GM18520 (cell line): ENCODE measurements at regions not wholly inside any gene's neighbourhood (a gene's known extent, or its start where the extent isn't known, plus 50 kb on each side); places are given as distances from the start of the nearest gene placed in this dataset.
"Not testable (repeated sequence)": the region's sequence is repeated elsewhere in the genome, so short reads cannot be mapped to it uniquely, and the experiment has no call there.

ENCODE experiments used
- ATAC-seq: cut with Tn5 transposase; IDR thresholded peaks from one replicate; pipeline ENCODE4 v1.9.1; 2021; ENCODE audit not compliant: unreplicated experiment

GRCh38 chr13:53351021-53351420, 322.4 kb downstream of the OLFM4 start:
- ATAC-seq: no peak

GRCh38 chr13:53357582-53357981, 329.0 kb downstream of the OLFM4 start:
- no peak for ATAC-seq

GRCh38 chr13:53368948-53369347, 340.3 kb downstream of the OLFM4 start:
- ATAC-seq: no peak

GRCh38 chr13:53379485-53379884, 350.9 kb downstream of the OLFM4 start:
- ATAC-seq: no peak

GRCh38 chr13:53382008-53382407, 353.4 kb downstream of the OLFM4 start:
- no peak for ATAC-seq

- ATAC-seq: no peak
These were observed 369.4 kb downstream of the OLFM4 start for GRCh38 chr13:53398051-53398450.

- no peak for ATAC-seq
These were observed 377.0 kb downstream of the OLFM4 start for GRCh38 chr13:53405616-53406015.

- ATAC-seq: no peak
These were observed 379.7 kb downstream of the OLFM4 start for GRCh38 chr13:53408306-53408705.

GRCh38 chr13:53408847-53409568, 380.4 kb downstream of the OLFM4 start:
- no peak for ATAC-seq

- ATAC-seq: no peak
These were observed 382.9 kb downstream of the OLFM4 start for GRCh38 chr13:53411463-53411862.

GRCh38 chr13:53415135-53415534, 386.5 kb downstream of the OLFM4 start:
- ATAC-seq: no peak

- no peak for ATAC-seq
These were observed 389.0 kb downstream of the OLFM4 start for GRCh38 chr13:53417601-53418000.

GRCh38 chr13:53422415-53422814, 393.8 kb downstream of the OLFM4 start:
- ATAC-seq: no peak

- ATAC-seq: no peak
These were observed 407.8 kb downstream of the OLFM4 start for GRCh38 chr13:53436396-53436795.

- ATAC-seq: no peak
These were observed 411.0 kb downstream of the OLFM4 start for GRCh38 chr13:53439439-53440225.

- ATAC-seq: no peak
These were observed 414.4 kb downstream of the OLFM4 start for GRCh38 chr13:53442979-53443378.

GRCh38 chr13:53445686-53446085, 417.1 kb downstream of the OLFM4 start:
- no peak for ATAC-seq

- no peak for ATAC-seq
These were observed 418.8 kb downstream of the OLFM4 start for GRCh38 chr13:53447456-53447855.

- ATAC-seq: no peak
These were observed 419.2 kb downstream of the OLFM4 start for GRCh38 chr13:53447863-53448262.

- not testable (repeated sequence) for ATAC-seq
These were observed 423.7 kb downstream of the OLFM4 start for GRCh38 chr13:53452263-53452808.

GRCh38 chr13:53460796-53461195, 432.2 kb downstream of the OLFM4 start:
- no peak for ATAC-seq

- ATAC-seq: no peak
These were observed 434.5 kb downstream of the OLFM4 start for GRCh38 chr13:53463106-53463505.
